Natural killer cell treated with Interleukin-12 subunit alpha and Interleukin-12 subunit beta and Interleukin-15 and Interleukin-18, amount 100 ng/mL, for 72 hours (primary cell): ENCODE measurements at regions not wholly inside any gene's neighbourhood (a gene's known extent, or its start where the extent isn't known, plus 50 kb on each side); places are given as distances from the start of the nearest gene placed in this dataset.
A peak's percentile ranks its signal among the peaks of the same experiment; 100 is the strongest.

ENCODE experiments used
- ATAC-seq, 2 donors: fragments of 150-1000 bp; cut with Tn5 transposase in 1 of 2; sonication (Bioruptor Pico), chemical (Tn5 transposase) in 1 of 2; 2 replicates each; pipeline ENCODE4 v1.10.0; 2021
- DNase-seq: peaks from one replicate; pipeline ENCODE4 v3.0.0; 2022; ENCODE audit warnings: low spot score
- H3K27ac Mint-ChIP-seq, 2 donors: 1 replicate in 1 of 2; 2 replicates in 1 of 2; pipeline ENCODE4 v1.8.0; 2022; ENCODE audit warnings: mixed read lengths in 2 of 2, mild to moderate bottlenecking in 1 of 2, moderate library complexity in 1 of 2
- H3K27me3 Mint-ChIP-seq, 2 donors: 1 replicate in 1 of 2; 2 replicates in 1 of 2; pipeline ENCODE4 v1.8.0; 2022; ENCODE audit warnings: mixed read lengths in 2 of 2
- H3K36me3 Mint-ChIP-seq: one replicate; pipeline ENCODE4 v1.8.0; 2022; ENCODE audit warnings: mixed read lengths
- H3K4me1 Mint-ChIP-seq, 2 donors: 1 replicate in 1 of 2; 2 replicates in 1 of 2; pipeline ENCODE4 v1.8.0; 2022; ENCODE audit warnings: low read depth in 2 of 2, mixed read lengths in 2 of 2, mild to moderate bottlenecking in 1 of 2
- H3K4me3 Mint-ChIP-seq: one replicate; pipeline ENCODE4 v1.8.0; 2022; ENCODE audit warnings: mixed read lengths
- H3K9me3 Mint-ChIP-seq: 2 replicates; pipeline ENCODE4 v1.8.0; 2022; ENCODE audit warnings: mixed read lengths

- Mint-ChIP-seq H3K27me3 (peaks cover 28% of the 10 kb centered on the region in 2 donors), H3K36me3 (no peaks in the 10 kb centered on the region), H3K27ac (no peak overlapping the region), H3K4me3 (no peak overlapping the region), H3K4me1 (no peaks in the 10 kb centered on the region), H3K9me3 (no peaks in the 10 kb centered on the region)
- DNase-seq = no peak
- ATAC-seq = peak in 1 of 2 donors; percentile 15
Observed at GRCh38 chr9:109863961-109864360, 84.0 kb downstream of the PALM2AKAP2 start.

- no peak overlapping the region for H3K27ac Mint-ChIP-seq
- H3K27me3 Mint-ChIP-seq = peaks cover 30 to 31% of the 10 kb centered on the region in 2 donors
- no peaks in the 10 kb centered on the region for H3K36me3 Mint-ChIP-seq
- no peak for ATAC-seq
- DNase-seq = no peak
- H3K4me3 Mint-ChIP-seq = no peak overlapping the region
- no peaks in the 10 kb centered on the region for H3K4me1 Mint-ChIP-seq
- H3K9me3 Mint-ChIP-seq = no peaks in the 10 kb centered on the region
Observed at GRCh38 chr9:109865521-109865920, 85.5 kb downstream of the PALM2AKAP2 start.

- Mint-ChIP-seq H3K4me3 (no peak overlapping the region), H3K36me3 (no peaks in the 10 kb centered on the region), H3K4me1 (no peaks in the 10 kb centered on the region), H3K9me3 (no peaks in the 10 kb centered on the region), H3K27me3 (peaks cover 27 to 46% of the 10 kb centered on the region in 2 donors), H3K27ac (no peak overlapping the region)
- ATAC-seq (no peak), DNase-seq (no peak)
Observed at GRCh38 chr9:109868207-109868606, 88.2 kb downstream of the PALM2AKAP2 start.

- H3K27ac Mint-ChIP-seq = no peak overlapping the region
- no peak for ATAC-seq
- H3K27me3 Mint-ChIP-seq = peaks cover 27 to 46% of the 10 kb centered on the region in 2 donors
- no peak for DNase-seq
- no peaks in the 10 kb centered on the region for H3K36me3 Mint-ChIP-seq
- no peak overlapping the region for H3K4me3 Mint-ChIP-seq
- no peaks in the 10 kb centered on the region for H3K4me1 Mint-ChIP-seq
- no peaks in the 10 kb centered on the region for H3K9me3 Mint-ChIP-seq
Observed at GRCh38 chr9:109868722-109869121, 88.7 kb downstream of the PALM2AKAP2 start.

- peaks cover 34 to 54% of the 10 kb centered on the region in 2 donors for H3K27me3 Mint-ChIP-seq
Observed at GRCh38 chr9:109870365-109870764, 90.4 kb downstream of the PALM2AKAP2 start.

GRCh38 chr9:109872901-109873300, 92.9 kb downstream of the PALM2AKAP2 start:
- ATAC-seq (no peak), DNase-seq (no peak)
- H3K27ac Mint-ChIP-seq = no peak overlapping the region
- H3K4me3 Mint-ChIP-seq = no peak overlapping the region
- H3K27me3 Mint-ChIP-seq = peaks cover 27 to 36% of the 10 kb centered on the region in 2 donors
- no peaks in the 10 kb centered on the region for H3K36me3 Mint-ChIP-seq
- H3K9me3 Mint-ChIP-seq = no peaks in the 10 kb centered on the region
- H3K4me1 Mint-ChIP-seq = no peaks in the 10 kb centered on the region

More at GRCh38 chr9:109870365-109870764, 90.4 kb downstream of the PALM2AKAP2 start:
- DNase-seq = no peak
- Mint-ChIP-seq H3K27ac (no peak overlapping the region), H3K4me3 (no peak overlapping the region), H3K4me1 (no peaks in the 10 kb centered on the region), H3K36me3 (no peaks in the 10 kb centered on the region), H3K9me3 (no peaks in the 10 kb centered on the region)
- ATAC-seq = no peak

GRCh38 chr9:109875495-109876129, 95.6 kb downstream of the PALM2AKAP2 start:
- Mint-ChIP-seq H3K4me1 (peaks cover 0 to 4% of the 10 kb centered on the region in 2 donors), H3K36me3 (no peaks in the 10 kb centered on the region), H3K27ac (no peak overlapping the region), H3K9me3 (no peaks in the 10 kb centered on the region), H3K4me3 (no peak overlapping the region), H3K27me3 (peaks cover 21 to 27% of the 10 kb centered on the region in 2 donors)
- DNase-seq (no peak), ATAC-seq (no peak)

GRCh38 chr9:109880276-109881169, 100.5 kb downstream of the PALM2AKAP2 start:
- Mint-ChIP-seq H3K36me3 (no peaks in the 10 kb centered on the region), H3K4me3 (no peak overlapping the region), H3K27ac (no peak overlapping the region), H3K9me3 (no peaks in the 10 kb centered on the region), H3K4me1 (peaks cover 0 to 11% of the 10 kb centered on the region in 2 donors), H3K27me3 (peaks cover 5 to 13% of the 10 kb centered on the region in 2 donors)
- DNase-seq = no peak
- peak in 1 of 2 donors; percentile 73 for ATAC-seq

- no peaks in the 10 kb centered on the region for H3K36me3 Mint-ChIP-seq
- no peaks in the 10 kb centered on the region for H3K9me3 Mint-ChIP-seq
- DNase-seq (no peak), ATAC-seq (no peak)
- peaks cover 5 to 10% of the 10 kb centered on the region in 2 donors for H3K27me3 Mint-ChIP-seq
- H3K4me1 Mint-ChIP-seq = peaks cover 5 to 38% of the 10 kb centered on the region in 2 donors
- peak overlapping the region in 1 of 2 donors; percentile 23 for H3K27ac Mint-ChIP-seq
- H3K4me3 Mint-ChIP-seq = no peak overlapping the region
Observed at GRCh38 chr9:109883623-109884022, 103.6 kb downstream of the PALM2AKAP2 start.

GRCh38 chr9:109886041-109886440, 106.0 kb downstream of the PALM2AKAP2 start:
- no peak for DNase-seq
- H3K36me3 Mint-ChIP-seq = no peaks in the 10 kb centered on the region
- H3K27me3 Mint-ChIP-seq = peaks cover 0 to 5% of the 10 kb centered on the region in 2 donors
- peak overlapping the region; percentile 65 for H3K4me3 Mint-ChIP-seq
- no peak for ATAC-seq
- H3K4me1 Mint-ChIP-seq = peaks cover 5 to 38% of the 10 kb centered on the region in 2 donors
- H3K27ac Mint-ChIP-seq = peak overlapping the region; percentile 78 to 88
- H3K9me3 Mint-ChIP-seq = no peaks in the 10 kb centered on the region

GRCh38 chr9:109886617-109887016, 106.6 kb downstream of the PALM2AKAP2 start:
- no peaks in the 10 kb centered on the region for H3K27me3 Mint-ChIP-seq
- H3K36me3 Mint-ChIP-seq = no peaks in the 10 kb centered on the region
- peak overlapping the region; percentile 65 for H3K4me3 Mint-ChIP-seq
- H3K9me3 Mint-ChIP-seq = no peaks in the 10 kb centered on the region
- DNase-seq (no peak), ATAC-seq (peak; percentile 56 to 81)
- peak overlapping the region; percentile 78 to 88 for H3K27ac Mint-ChIP-seq
- H3K4me1 Mint-ChIP-seq = peaks cover 5 to 34% of the 10 kb centered on the region in 2 donors

GRCh38 chr9:109887079-109887478, 107.1 kb downstream of the PALM2AKAP2 start:
- ATAC-seq (peak; percentile 12 to 41), DNase-seq (no peak)
- Mint-ChIP-seq H3K4me3 (peak overlapping the region; percentile 65), H3K4me1 (peaks cover 5 to 34% of the 10 kb centered on the region in 2 donors), H3K36me3 (no peaks in the 10 kb centered on the region), H3K27ac (peak overlapping the region; percentile 78 to 88), H3K9me3 (no peaks in the 10 kb centered on the region), H3K27me3 (no peaks in the 10 kb centered on the region)

- peaks cover 5 to 34% of the 10 kb centered on the region in 2 donors for H3K4me1 Mint-ChIP-seq
Observed at GRCh38 chr9:109888695-109889094, 108.7 kb downstream of the PALM2AKAP2 start.

GRCh38 chr9:109889456-109889855, 109.5 kb downstream of the PALM2AKAP2 start:
- Mint-ChIP-seq H3K4me1 (peaks cover 5 to 34% of the 10 kb centered on the region in 2 donors), H3K36me3 (no peaks in the 10 kb centered on the region), H3K4me3 (no peak overlapping the region), H3K27ac (peak overlapping the region in 1 of 2 donors; percentile 33), H3K27me3 (peaks cover 0 to 2% of the 10 kb centered on the region in 2 donors), H3K9me3 (no peaks in the 10 kb centered on the region)
- DNase-seq (no peak), ATAC-seq (no peak)

More at GRCh38 chr9:109888695-109889094, 108.7 kb downstream of the PALM2AKAP2 start:
- ATAC-seq = no peak
- Mint-ChIP-seq H3K4me3 (no peak overlapping the region), H3K36me3 (no peaks in the 10 kb centered on the region), H3K9me3 (no peaks in the 10 kb centered on the region), H3K27me3 (peaks cover 0 to 2% of the 10 kb centered on the region in 2 donors), H3K27ac (peak overlapping the region in 1 of 2 donors; percentile 33)
- DNase-seq = no peak
